Right lung (tissue), 2 donors: ENCODE measurements at regions not wholly inside any gene's neighbourhood (a gene's known extent, or its start where the extent isn't known, plus 50 kb on each side); places are given as distances from the start of the nearest gene placed in this dataset.

Experiments used
- DNase-seq, 2 donors: peaks; one replicate each; pipeline ENCODE4 v3.0.0-alpha.2; 2013

- DNase-seq: no peak
Observed at GRCh38 chr1:208640295-208640694, 396.1 kb upstream of the PLXNA2 start.

- no peak for DNase-seq
Observed at GRCh38 chr1:208641579-208642280, 397.5 kb upstream of the PLXNA2 start.

- DNase-seq: no peak
Observed at GRCh38 chr1:208643005-208643597, 398.9 kb upstream of the PLXNA2 start.

GRCh38 chr1:208644401-208645160 lies 400.4 kb upstream of the PLXNA2 start:
- no peak for DNase-seq

- DNase-seq: no peak
Observed at GRCh38 chr1:208646431-208646830, 402.2 kb upstream of the PLXNA2 start.

- DNase-seq: no peak
Observed at GRCh38 chr1:208648146-208648545, 404.0 kb upstream of the PLXNA2 start.

GRCh38 chr1:208652296-208653160 lies 408.3 kb upstream of the PLXNA2 start:
- DNase-seq: peak; percentile 77 to 85

GRCh38 chr1:208653426-208653825 lies 409.2 kb upstream of the PLXNA2 start:
- no peak for DNase-seq

GRCh38 chr1:208654241-208654640 lies 410.1 kb upstream of the PLXNA2 start:
- no peak for DNase-seq

GRCh38 chr1:208665936-208666335 lies 421.8 kb upstream of the PLXNA2 start:
- DNase-seq: no peak

- DNase-seq: no peak
Observed at GRCh38 chr1:208668991-208669390, 424.8 kb upstream of the PLXNA2 start.

GRCh38 chr1:208670778-208671177 lies 426.6 kb upstream of the PLXNA2 start:
- no peak for DNase-seq

- DNase-seq: no peak
Observed at GRCh38 chr1:208681878-208682663, 437.9 kb upstream of the PLXNA2 start.

GRCh38 chr1:208682664-208683013 lies 438.5 kb upstream of the PLXNA2 start:
- no peak for DNase-seq

GRCh38 chr1:208683141-208683540 lies 439.0 kb upstream of the PLXNA2 start:
- DNase-seq: no peak

GRCh38 chr1:208684192-208684591 lies 440.0 kb upstream of the PLXNA2 start:
- no peak for DNase-seq

- no peak for DNase-seq
Observed at GRCh38 chr1:208686592-208686991, 442.4 kb upstream of the PLXNA2 start.

GRCh38 chr1:208688656-208689315 lies 444.6 kb upstream of the PLXNA2 start:
- DNase-seq: no peak

- no peak for DNase-seq
Observed at GRCh38 chr1:208691012-208691411, 446.8 kb upstream of the PLXNA2 start.

- DNase-seq: no peak
Observed at GRCh38 chr1:208709981-208710380, 465.8 kb upstream of the PLXNA2 start.

GRCh38 chr1:208714323-208714722 lies 470.1 kb upstream of the PLXNA2 start:
- DNase-seq: no peak
